ENCODE measurements at regions not wholly inside any gene's neighbourhood (a gene's known extent, or its start where the extent isn't known, plus 50 kb on each side); places are given as distances from the start of the nearest gene placed in this dataset.

- TF ChIP-seq EP300 (IDR thresholded peaks at IDR 0.05) (no peak), POLR2A (IDR thresholded peaks at IDR 0.05) (no peak), CTCF (IDR thresholded peaks at IDR 0.05) (no peak)
- Histone ChIP-seq H3K27ac (no peak overlapping the region), H3K27me3 (no peaks in the 10 kb centered on the region), H3K36me3 (no peaks in the 10 kb centered on the region), H3K4me1 (no peaks in the 10 kb centered on the region), H3K4me3 (no peak overlapping the region), H3K9me3 (no peaks in the 10 kb centered on the region)
- 86 to 96% methylated on average over 6 of the region's 6 CpGs for WGBS, 2 donors
- DNase-seq (ENCODE audit: low spot score in 2 of 2) = no peak
These were observed 285.8 kb downstream of the TMX3 start for GRCh38 chr18:68429111-68429510.

GRCh38 chr18:68428661-68429060, 286.2 kb downstream of the TMX3 start:
- no peak for DNase-seq (ENCODE audit: low spot score in 2 of 2)
- no peaks in the 10 kb centered on the region for H3K36me3 ChIP-seq

GRCh38 chr18:68427951-68428401, 286.9 kb downstream of the TMX3 start:
- H3K27me3 ChIP-seq = no peaks in the 10 kb centered on the region
- H3K4me1 ChIP-seq = no peaks in the 10 kb centered on the region
- H3K4me3 ChIP-seq = no peak overlapping the region
- peaks cover 0 to 2% (median 0%) of the 10 kb centered on the region in 4 donors for H3K9me3 ChIP-seq
- TF ChIP-seq POLR2A (IDR thresholded peaks at IDR 0.05) = no peak
- no peak for TF ChIP-seq CTCF (IDR thresholded peaks at IDR 0.05)
- TF ChIP-seq EP300 (IDR thresholded peaks at IDR 0.05) = no peak
- no peaks in the 10 kb centered on the region for H3K36me3 ChIP-seq
- DNase-seq (ENCODE audit: low spot score in 2 of 2) = no peak
- WGBS, 2 donors = 22 to 41% methylated on average over 2 of the region's 2 CpGs
- H3K27ac ChIP-seq = no peak overlapping the region

More at GRCh38 chr18:68428661-68429060, 286.2 kb downstream of the TMX3 start:
- H3K9me3 ChIP-seq = no peaks in the 10 kb centered on the region
- TF ChIP-seq POLR2A (IDR thresholded peaks at IDR 0.05) = no peak
- no peak for TF ChIP-seq CTCF (IDR thresholded peaks at IDR 0.05)
- no peak for TF ChIP-seq EP300 (IDR thresholded peaks at IDR 0.05)
- WGBS, 2 donors = 76 to 78% methylated on average over 2 of the region's 2 CpGs
- H3K4me3 ChIP-seq = no peak overlapping the region
- no peak overlapping the region for H3K27ac ChIP-seq
- H3K4me1 ChIP-seq = no peaks in the 10 kb centered on the region
- H3K27me3 ChIP-seq = no peaks in the 10 kb centered on the region

GRCh38 chr18:68426731-68427315, 288.1 kb downstream of the TMX3 start:
- TF ChIP-seq CTCF (IDR thresholded peaks at IDR 0.05) (no peak), POLR2A (IDR thresholded peaks at IDR 0.05) (no peak), EP300 (IDR thresholded peaks at IDR 0.05) (no peak)
- no peak for DNase-seq (ENCODE audit: low spot score in 2 of 2)
- Histone ChIP-seq H3K36me3 (no peaks in the 10 kb centered on the region), H3K4me3 (no peak overlapping the region), H3K27me3 (no peaks in the 10 kb centered on the region), H3K4me1 (no peaks in the 10 kb centered on the region), H3K27ac (no peak overlapping the region), H3K9me3 (peaks cover 0 to 4% (median 0%) of the 10 kb centered on the region in 4 donors)
- 62% methylated on average over 5 of the region's 5 CpGs for WGBS, 2 donors

- Histone ChIP-seq H3K27me3 (no peaks in the 10 kb centered on the region), H3K4me3 (no peak overlapping the region), H3K36me3 (no peaks in the 10 kb centered on the region), H3K9me3 (peaks cover 0 to 4% (median 0%) of the 10 kb centered on the region in 4 donors), H3K4me1 (no peaks in the 10 kb centered on the region), H3K27ac (no peak overlapping the region)
- DNase-seq (ENCODE audit: low spot score in 2 of 2) = no peak
- 78 to 84% methylated on average over 5 of the region's 5 CpGs for WGBS, 2 donors
- TF ChIP-seq CTCF (IDR thresholded peaks at IDR 0.05) (no peak), EP300 (IDR thresholded peaks at IDR 0.05) (no peak), POLR2A (IDR thresholded peaks at IDR 0.05) (no peak)
These were observed 296.0 kb downstream of the TMX3 start for GRCh38 chr18:68418881-68419280.
